Brain microvascular endothelial cell (primary cell): ENCODE measurements at regions not wholly inside any gene's neighbourhood (a gene's known extent, or its start where the extent isn't known, plus 50 kb on each side); places are given as distances from the start of the nearest gene placed in this dataset.
A peak's percentile ranks its signal among the peaks of the same experiment; 100 is the strongest.

ENCODE experiments used
- DNase-seq: peaks from one replicate; pipeline ENCODE4 v3.0.0-alpha.2; 2020
- H3K27ac ChIP-seq: fragments of 250-450 bp; sonication (Bioruptor Pico); 2 replicates; pipeline ENCODE4 v1.5.1; 2020; ENCODE audit warnings: mild to moderate bottlenecking, moderate library complexity
- H3K27me3 ChIP-seq: fragments of 250-450 bp; sonication (Bioruptor Pico); replicated peaks from 2 replicates; pipeline ENCODE4 v1.5.1; 2020; ENCODE audit warnings: mild to moderate bottlenecking
- H3K36me3 ChIP-seq: fragments of 250-450 bp; sonication (Bioruptor Pico); replicated peaks from 2 replicates; pipeline ENCODE4 v1.5.1; 2020; ENCODE audit warnings: mild to moderate bottlenecking
- H3K4me3 ChIP-seq: 2 replicates; pipeline ENCODE4 v1.5.1; 2011; ENCODE audit warnings: low read depth, mild to moderate bottlenecking, control low read depth, low read length, moderate library complexity
- CTCF ChIP-seq: IDR thresholded peaks from 2 replicates; pipeline ENCODE4 v1.5.1; 2011; ENCODE audit warnings: low read depth, mild to moderate bottlenecking, moderate library complexity, low read length, control low read depth, inconsistent platforms; ENCODE audit errors: missing control alignments
- in situ Hi-C: cut with HindIII; loops from 2 replicates; pipeline ENCODE4 v1.10.0; 2017; ENCODE audit warnings: low sequenced_read_pairs, low pct_ligation_motif_present

DNA sequence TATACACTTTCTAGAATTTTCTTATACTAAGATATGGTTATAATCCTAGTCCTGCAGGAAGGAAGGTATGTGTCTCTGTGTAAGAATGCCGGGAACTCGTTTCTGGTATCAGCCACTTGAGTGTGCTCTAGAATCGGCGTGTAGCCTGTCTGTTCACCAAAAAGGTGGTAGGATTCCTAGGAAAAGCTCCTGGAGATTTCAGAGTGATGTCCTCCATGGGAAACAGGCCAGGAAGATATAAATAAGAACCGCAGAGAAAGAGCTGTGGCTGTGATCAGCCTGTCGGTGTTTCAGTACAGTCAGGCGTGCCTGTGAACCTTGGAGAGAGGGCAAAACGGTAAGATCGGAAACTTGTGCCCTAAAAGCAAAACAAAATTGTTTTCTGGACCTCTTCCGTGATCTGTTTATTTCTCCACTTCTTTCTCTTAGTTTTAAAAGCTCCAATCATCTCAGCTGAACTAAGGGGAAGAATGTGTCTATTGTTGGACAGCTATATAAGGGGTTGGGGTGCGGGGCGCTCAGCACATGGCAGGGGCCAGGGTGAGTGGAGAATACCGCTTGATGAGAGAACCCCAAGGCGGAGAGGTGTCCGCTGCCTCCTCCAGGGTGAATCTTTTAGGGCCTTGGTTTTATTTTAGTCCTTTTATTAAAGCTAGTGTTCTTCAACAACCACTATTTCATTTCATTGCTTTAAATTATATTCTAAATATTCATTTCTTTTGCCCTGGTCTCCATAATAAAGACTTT is 303.8 kb upstream of the TENM3 start:
- no peak for DNase-seq
- Histone ChIP-seq H3K4me3 (peak overlapping the region; percentile 41), H3K27ac (no peak overlapping the region), H3K27me3 (no peaks in the 10 kb centered on the region), H3K36me3 (no peaks in the 10 kb centered on the region)
- TF ChIP-seq CTCF, result peak; percentile 62
- in situ Hi-C loops, result no loop called here

- no peaks in the 10 kb centered on the region for H3K36me3 ChIP-seq
- H3K27ac ChIP-seq, result no peak overlapping the region
- H3K27me3 ChIP-seq, result no peaks in the 10 kb centered on the region
- in situ Hi-C loops, result no loop called here
- DNase-seq, result no peak
- no peak for TF ChIP-seq CTCF
- H3K4me3 ChIP-seq, result no peak overlapping the region
Observed at GRCh38 chr4:181944527-181944926, 298.7 kb upstream of the TENM3 start.

DNA sequence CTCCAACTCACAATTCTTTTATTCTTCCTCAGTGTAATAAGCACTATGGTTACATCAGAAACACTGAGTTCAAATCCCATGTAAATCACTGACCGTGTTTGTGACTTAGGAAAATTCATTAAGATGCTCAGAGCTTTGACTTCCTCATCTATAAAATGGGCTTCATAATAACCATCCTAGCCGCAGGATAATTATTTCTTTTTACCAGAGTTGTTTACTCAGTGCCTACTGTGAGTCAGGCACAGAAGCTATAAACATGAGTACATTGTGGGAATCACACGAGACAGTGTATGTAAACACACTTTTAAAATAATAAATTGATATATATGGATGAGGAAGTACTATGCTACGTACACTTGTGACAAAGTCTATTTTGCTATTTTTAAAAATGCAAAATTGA is 296.3 kb upstream of the TENM3 start:
- Histone ChIP-seq H3K4me3 (no peak overlapping the region), H3K36me3 (no peaks in the 10 kb centered on the region), H3K27ac (no peak overlapping the region), H3K27me3 (no peaks in the 10 kb centered on the region)
- in situ Hi-C loops, result no loop called here
- DNase-seq, result no peak
- TF ChIP-seq CTCF, result no peak

DNA sequence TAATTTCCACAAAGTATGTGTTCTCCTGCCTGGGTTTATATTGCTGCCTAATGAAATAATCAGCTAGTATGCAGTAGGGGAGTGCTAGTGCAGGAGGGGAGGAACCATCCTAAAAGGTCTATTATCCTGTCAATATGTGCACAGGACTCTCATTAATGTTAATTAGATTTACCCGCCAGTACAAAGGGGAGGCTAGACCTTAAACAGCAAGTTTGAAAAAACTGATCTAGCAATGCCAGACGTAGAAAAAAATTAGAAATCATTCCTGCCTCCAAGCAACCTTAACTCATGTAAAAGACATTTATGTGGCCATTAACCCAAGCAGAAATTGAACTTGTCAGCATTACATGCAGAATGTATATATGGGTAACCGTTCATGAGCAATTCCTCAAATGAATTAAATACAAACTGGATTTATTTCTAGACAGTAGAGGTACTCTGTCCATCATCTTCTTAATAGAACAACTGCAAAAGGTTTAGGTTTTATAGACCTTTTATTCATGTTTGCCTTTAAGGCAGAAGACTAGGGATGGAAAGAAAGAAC is 294.3 kb upstream of the TENM3 start:
- no peak overlapping the region for H3K4me3 ChIP-seq
- no peaks in the 10 kb centered on the region for H3K36me3 ChIP-seq
- TF ChIP-seq CTCF, result no peak
- in situ Hi-C loops, result no loop called here
- no peaks in the 10 kb centered on the region for H3K27me3 ChIP-seq
- no peak overlapping the region for H3K27ac ChIP-seq
- no peak for DNase-seq

GRCh38 chr4:181949704-181950312 is 293.4 kb upstream of the TENM3 start:
- Histone ChIP-seq H3K27me3 (no peaks in the 10 kb centered on the region), H3K27ac (no peak overlapping the region), H3K4me3 (no peak overlapping the region), H3K36me3 (no peaks in the 10 kb centered on the region)
- TF ChIP-seq CTCF, result no peak
- in situ Hi-C loops, result no loop called here
- no peak for DNase-seq
